SK-N-SH (cell line): ENCODE measurements at regions not wholly inside any gene's neighbourhood (a gene's known extent, or its start where the extent isn't known, plus 50 kb on each side); places are given as distances from the start of the nearest gene placed in this dataset.

Experiments used
- CTCF ChIA-PET: fragments of 300-600, 350-600 bp; formaldehyde crosslinking; extraction: SDS; loops from one replicate; lab custom pipeline; 2021; lab: Yijun Ruan, JAX
- POLR2A ChIA-PET: fragments of 350-600 bp; sonication (Branson Sonifier 250); formaldehyde crosslinking; extraction: SDS; loops from one replicate; lab custom pipeline; 2020; ENCODE audit warnings: antibody characterized with exemption, inconsistent platforms; lab: Yijun Ruan, JAX
- DNase-seq: peaks from one replicate; pipeline ENCODE4 v3.0.0; 2012
- H2AFZ ChIP-seq: fragments of 200-600 bp; sonication (generic); 2 replicates; pipeline ENCODE4 v1.8.1; 2016; ENCODE audit warnings: antibody characterized with exemption, mild to moderate bottlenecking, low read depth
- H3F3A ChIP-seq: fragments of 200-600 bp; sonication (generic); replicated peaks from 2 replicates; pipeline ENCODE3; 2016; ENCODE audit warnings: antibody characterized with exemption, mild to moderate bottlenecking; ENCODE audit not compliant: insufficient read depth
- H3K27ac ChIP-seq, 2 experiments: fragments of 200-500 bp in 1 of 2; fragments of 200-600 bp in 1 of 2; sonication (Bioruptor generic) in 1 of 2; sonication (generic), shearing (Covaris generic) in 1 of 2; 2 replicates each; pipeline versions ENCODE4 v1.5.1 to v1.6.1; 2014 to 2016; ENCODE audit warnings: low read depth in 2 of 2, inconsistent platforms in 1 of 2, low read length in 1 of 2, mild to moderate bottlenecking in 1 of 2, mixed read lengths in 1 of 2
- H3K27me3 ChIP-seq: fragments of 200-600 bp; sonication (generic), shearing (Covaris generic); 2 replicates; pipeline ENCODE4 v1.6.1; 2016; ENCODE audit warnings: mixed run types; ENCODE audit not compliant: insufficient read depth
- H3K36me3 ChIP-seq, 2 experiments: fragments of 200-500 bp in 1 of 2; fragments of 200-600 bp in 1 of 2; sonication (Bioruptor generic) in 1 of 2; sonication (generic) in 1 of 2; replicated peaks in 1 of 2; 2 replicates each; pipeline versions ENCODE3 to v1.5.1; 2014 to 2016; ENCODE audit warnings: low read length in 1 of 2, mild to moderate bottlenecking in 1 of 2; ENCODE audit not compliant: insufficient read depth in 2 of 2, control insufficient read depth in 1 of 2
- H3K4me1 ChIP-seq, 2 experiments: fragments of 200-500 bp in 1 of 2; fragments of 200-600 bp in 1 of 2; sonication (Bioruptor generic) in 1 of 2; sonication (generic), shearing (Covaris generic) in 1 of 2; 2 replicates each; pipeline versions ENCODE4 v1.5.1 to v1.6.1; 2014 to 2016; ENCODE audit warnings: low read depth in 1 of 2, low read length in 1 of 2, mixed run types in 1 of 2; ENCODE audit not compliant: insufficient read depth in 2 of 2, control insufficient read depth in 1 of 2
- H3K4me2 ChIP-seq: fragments of 200-600 bp; sonication (generic), shearing (Covaris generic); 2 replicates; pipeline ENCODE4 v1.6.1; 2017; ENCODE audit warnings: mixed run types
- H3K4me3 ChIP-seq, 2 experiments: fragments of 200-500 bp in 1 of 2; fragments of 200-600 bp in 1 of 2; sonication (Bioruptor generic) in 1 of 2; sonication (generic), shearing (Covaris generic) in 1 of 2; 2 replicates each; pipeline versions ENCODE4 v1.5.1 to v1.8.1; 2014 to 2016; ENCODE audit warnings: low read depth in 2 of 2, inconsistent platforms in 1 of 2, low read length in 1 of 2, mild to moderate bottlenecking in 1 of 2, mixed read lengths in 1 of 2, moderate library complexity in 1 of 2
- H3K79me2 ChIP-seq: fragments of 200-600 bp; sonication (generic); 2 replicates; pipeline ENCODE4 v1.8.1; 2017; ENCODE audit warnings: mild to moderate bottlenecking; ENCODE audit not compliant: insufficient read depth
- H3K9ac ChIP-seq: fragments of 200-600 bp; sonication (generic); 2 replicates; pipeline ENCODE4 v1.6.1; 2017; ENCODE audit warnings: mixed run types
- H3K9me2 ChIP-seq: fragments of 200-600 bp; sonication (generic); 2 replicates; pipeline ENCODE4 v1.6.1; 2017; ENCODE audit warnings: mixed run types
- H3K9me3 ChIP-seq: fragments of 200-600 bp; sonication (generic); 2 replicates; pipeline ENCODE4 v1.6.1; 2017; ENCODE audit warnings: mixed run types, mild to moderate bottlenecking, moderate library complexity
- H4K20me1 ChIP-seq: fragments of 200-600 bp; sonication (generic); 2 replicates; pipeline ENCODE4 v1.6.1; 2017; ENCODE audit warnings: mild to moderate bottlenecking, mixed run types; ENCODE audit not compliant: insufficient read depth
- CTCF ChIP-seq: fragments of 200-600 bp; sonication (generic); IDR thresholded peaks from 2 replicates; pipeline ENCODE4 v1.6.1; 2017; ENCODE audit warnings: antibody characterized with exemption, mild to moderate bottlenecking, moderate library complexity
- ELF1 ChIP-seq: IDR thresholded peaks from 2 replicates; pipeline ENCODE4 v1.4.0; 2012
- EZH2phosphoT487 ChIP-seq: fragments of 200-600 bp; sonication (generic); IDR thresholded peaks from 2 replicates; pipeline ENCODE4 v1.6.1; 2017; ENCODE audit warnings: low read depth, mixed run types, mild to moderate bottlenecking, antibody characterized with exemption, moderate library complexity, borderline replicate concordance
- FOSL2 ChIP-seq: IDR thresholded peaks from 2 replicates; pipeline ENCODE4 v1.4.0; 2012; ENCODE audit warnings: low read depth, mild to moderate bottlenecking, moderate library complexity, borderline replicate concordance
- GATA2 ChIP-seq: sonication (generic); formaldehyde crosslinking; IDR thresholded peaks from 2 replicates; pipeline ENCODE4 v1.5.0; 2020; ENCODE audit warnings: mild to moderate bottlenecking, missing genetic modification reagents
- JUND ChIP-seq: IDR thresholded peaks from 2 replicates; pipeline ENCODE4 v1.4.0; 2012
- MEF2A ChIP-seq: IDR thresholded peaks from 2 replicates; pipeline ENCODE4 v1.4.0; 2012; ENCODE audit warnings: low read depth, borderline replicate concordance
- NRF1 ChIP-seq: IDR thresholded peaks from 2 replicates; pipeline ENCODE4 v1.6.1; 2012; ENCODE audit warnings: low read depth, mild to moderate bottlenecking, low read length
- RCOR1 ChIP-seq: fragments of 150-350 bp; IDR thresholded peaks from 2 replicates; pipeline ENCODE4 v1.6.1; 2017; ENCODE audit warnings: antibody characterized with exemption, low read length
- RFX5 ChIP-seq: IDR thresholded peaks from 2 replicates; pipeline ENCODE4 v1.6.1; 2012; ENCODE audit warnings: mild to moderate bottlenecking, improper control_type of control experiment, low read length
- RXRA ChIP-seq: IDR thresholded peaks from 2 replicates; pipeline ENCODE4 v1.4.0; 2012; ENCODE audit warnings: low read depth, mild to moderate bottlenecking, borderline replicate concordance
- SMC3 ChIP-seq: IDR thresholded peaks from 2 replicates; pipeline ENCODE4 v1.6.1; 2012; ENCODE audit warnings: low read depth, low read length, improper control_type of control experiment
- TAF1 ChIP-seq: IDR thresholded peaks from 2 replicates; pipeline ENCODE4 v1.6.1; 2012; ENCODE audit warnings: low read depth, mild to moderate bottlenecking, low read length, moderate library complexity, borderline replicate concordance
- USF1 ChIP-seq: IDR thresholded peaks from 2 replicates; pipeline ENCODE4 v1.4.0; 2012; ENCODE audit warnings: low read depth, borderline replicate concordance
- WGBS: methylation state at CpG from one replicate; pipeline ENCODE4 v1.1.6; 2017; ENCODE audit warnings: low lambda C conversion rate; 5-methylcytosine and 5-hydroxymethylcytosine counted together
- TF ChIP-seq, protein P1 (sequence below): IDR thresholded peaks from 2 replicates; pipeline ENCODE4; 2012

- TF ChIP-seq CTCF: no peak
- no peak for TF ChIP-seq NRF1
- no peak for TF ChIP-seq RXRA
- no peak for TF ChIP-seq RCOR1
- no peak for TF ChIP-seq RFX5
- TF ChIP-seq TAF1: no peak
Measured at GRCh38 chr3:193906849-193907410, 229.0 kb upstream of the HES1 start (continued).

DNA sequence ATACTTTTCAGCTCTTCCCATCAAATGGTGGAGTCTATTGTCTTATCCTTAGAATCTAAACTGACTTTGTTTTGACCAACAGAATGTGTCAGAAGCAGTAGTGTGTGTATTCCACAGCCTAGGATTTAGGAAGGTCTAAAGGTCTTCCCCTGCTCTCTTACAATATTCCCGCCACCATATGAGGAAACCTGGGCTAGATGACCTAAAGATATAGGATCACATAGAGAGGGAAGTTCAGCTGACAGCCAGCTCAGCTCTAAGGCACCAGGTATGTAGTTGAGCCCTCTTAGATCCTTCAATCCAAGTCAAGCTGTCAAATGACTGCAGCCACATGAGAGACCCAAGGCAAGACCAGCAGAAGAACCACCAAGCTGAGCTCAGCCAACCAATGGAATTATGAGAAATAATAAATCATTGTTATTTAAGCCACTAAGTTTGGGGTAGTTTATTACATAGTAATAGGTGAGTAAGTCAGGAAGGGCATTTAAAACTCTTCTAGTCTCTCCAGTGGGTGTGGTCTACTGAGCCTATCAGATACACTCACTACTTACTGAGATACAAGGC is 227.7 kb upstream of the HES1 start:
- ChIA-PET CTCF (interaction anchor here (1.2 kb wide), 1 partner anchor 407 kb away, joined by 4 read pairs; no protein-coding TSS in a partner anchor), POLR2A (no interaction called here)
- H3K27me3 ChIP-seq: no peaks in the 10 kb centered on the region

More for the DNA sequence above, 227.7 kb upstream of the HES1 start:
- Histone ChIP-seq H3K36me3 (no peaks in the 10 kb centered on the region), H3K27ac (no peak overlapping the region), H3K79me2 (no peaks in the 10 kb centered on the region), H3K4me2 (no peak overlapping the region), H3K4me1 (peaks cover 0 to 6% of the 10 kb centered on the region in 2 experiments; a peak in 1 of 4 replicates), H3F3A (no peaks in the 10 kb centered on the region), H3K4me3 (no peak overlapping the region), H3K9me3 (no peaks in the 10 kb centered on the region), H2AFZ (no peak overlapping the region)
- 22% methylated on average over 1 of the region's 1 CpG for WGBS
- no peak for DNase-seq
- TF ChIP-seq CTCF (no peak), EZH2phosphoT487 (no peak), GATA2 (CRISPR knock-in tag) (no peak), MEF2A (no peak), JUND (no peak), NRF1 (no peak), ELF1 (no peak), FOSL2 (no peak), USF1 (no peak), SMC3 (no peak), TAF1 (no peak)
- TF ChIP-seq, protein P1, sequence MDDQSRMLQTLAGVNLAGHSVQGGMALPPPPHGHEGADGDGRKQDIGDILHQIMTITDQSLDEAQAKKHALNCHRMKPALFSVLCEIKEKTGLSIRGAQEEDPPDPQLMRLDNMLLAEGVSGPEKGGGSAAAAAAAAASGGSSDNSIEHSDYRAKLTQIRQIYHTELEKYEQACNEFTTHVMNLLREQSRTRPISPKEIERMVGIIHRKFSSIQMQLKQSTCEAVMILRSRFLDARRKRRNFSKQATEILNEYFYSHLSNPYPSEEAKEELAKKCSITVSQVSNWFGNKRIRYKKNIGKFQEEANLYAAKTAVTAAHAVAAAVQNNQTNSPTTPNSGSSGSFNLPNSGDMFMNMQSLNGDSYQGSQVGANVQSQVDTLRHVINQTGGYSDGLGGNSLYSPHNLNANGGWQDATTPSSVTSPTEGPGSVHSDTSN: no peak
- TF ChIP-seq, all 33 proteins: peak for 0
- Histone ChIP-seq H3K9ac (no peak overlapping the region), H4K20me1 (no peaks in the 10 kb centered on the region), H3K9me2 (no peaks in the 10 kb centered on the region)
